ENCODE measurements at regions not wholly inside any gene's neighbourhood (a gene's known extent, or its start where the extent isn't known, plus 50 kb on each side); places are given as distances from the start of the nearest gene placed in this dataset.

DNA sequence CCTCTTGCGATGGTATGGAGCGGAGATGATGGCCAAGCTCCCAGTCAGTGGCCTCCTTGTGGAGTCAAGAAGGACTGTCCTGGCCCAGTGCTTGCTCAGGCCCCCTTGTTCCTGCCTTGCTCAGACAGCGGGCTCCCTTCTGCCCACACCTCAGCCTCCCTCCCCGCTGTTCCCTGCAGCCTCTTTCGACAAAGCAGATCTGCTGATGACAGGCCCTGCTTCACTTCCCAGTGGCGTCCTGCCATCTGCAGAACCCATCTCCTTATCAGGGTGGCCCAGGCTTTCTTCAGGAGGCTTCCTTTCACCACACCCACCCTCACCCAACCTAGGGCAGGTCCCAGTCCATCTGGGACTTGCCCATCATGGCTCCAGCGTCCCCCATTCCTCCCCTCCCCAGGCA is 80.0 kb downstream of the CLDN34 start:
- DNase-seq (ENCODE audit: low spot score) (no peak), ATAC-seq (no peak), FAIRE-seq (no peak)
- Histone ChIP-seq H3K4me1 (ENCODE audit: insufficient read depth, low read length) (no peaks in the 10 kb centered on the region), H3K79me2 (ENCODE audit: insufficient read depth, low read length) (no peaks in the 10 kb centered on the region), H3K4me2 (ENCODE audit: low read depth, low read length) (no peak overlapping the region), H3K27me3 (ENCODE audit: control insufficient read depth in 1 of 2, insufficient read depth in 2 of 2, low read length in 2 of 2) (no peaks in the 10 kb centered on the region), H3K36me3 (replicated peaks in 1 of 2; ENCODE audit: control insufficient read depth in 1 of 2, insufficient read depth in 2 of 2, low read length in 2 of 2) (no peaks in the 10 kb centered on the region), H3K9ac (ENCODE audit: insufficient read depth, low read depth, low read length) (no peak overlapping the region), H4K20me1 (ENCODE audit: insufficient read depth, low read length) (no peaks in the 10 kb centered on the region), H2AFZ (ENCODE audit: low read length) (no peak overlapping the region), H3K9me3 (ENCODE audit: low read length) (no peaks in the 10 kb centered on the region), H3K4me3 (replicated peaks in 1 of 3; ENCODE audit: insufficient read depth in 1 of 3, low read depth in 2 of 3, low read length in 3 of 3) (no peak overlapping the region), H3K27ac (ENCODE audit: extremely low read length, insufficient read depth, low read length) (no peak overlapping the region)
- in situ Hi-C loops (cut with HindIII; ENCODE audit: extremely low pct_ligation_motif_present, low pct_unique_long_range_greater_than_20kb) = no loop called here
- no TSS peak for BruUV-seq (replicated peaks)
- 95% methylated on average over 4 of the region's 7 CpGs for WGBS (ENCODE audit: low lambda C conversion rate)
- ChIA-PET POLR2A (no interaction called here), CTCF (ENCODE audit: low intra/inter-chr PET ratio, low total read pairs) (no interaction called here)
- TF ChIP-seq, protein P1, sequence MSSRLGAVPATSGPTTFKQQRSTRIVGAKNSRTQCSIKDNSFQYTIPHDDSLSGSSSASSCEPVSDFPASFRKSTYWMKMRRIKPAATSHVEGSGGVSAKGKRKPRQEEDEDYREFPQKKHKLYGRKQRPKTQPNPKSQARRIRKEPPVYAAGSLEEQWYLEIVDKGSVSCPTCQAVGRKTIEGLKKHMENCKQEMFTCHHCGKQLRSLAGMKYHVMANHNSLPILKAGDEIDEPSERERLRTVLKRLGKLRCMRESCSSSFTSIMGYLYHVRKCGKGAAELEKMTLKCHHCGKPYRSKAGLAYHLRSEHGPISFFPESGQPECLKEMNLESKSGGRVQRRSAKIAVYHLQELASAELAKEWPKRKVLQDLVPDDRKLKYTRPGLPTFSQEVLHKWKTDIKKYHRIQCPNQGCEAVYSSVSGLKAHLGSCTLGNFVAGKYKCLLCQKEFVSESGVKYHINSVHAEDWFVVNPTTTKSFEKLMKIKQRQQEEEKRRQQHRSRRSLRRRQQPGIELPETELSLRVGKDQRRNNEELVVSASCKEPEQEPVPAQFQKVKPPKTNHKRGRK (CRISPR knock-in tag; IDR thresholded peaks at IDR 0.05) = no peak
- TF ChIP-seq, protein P2, sequence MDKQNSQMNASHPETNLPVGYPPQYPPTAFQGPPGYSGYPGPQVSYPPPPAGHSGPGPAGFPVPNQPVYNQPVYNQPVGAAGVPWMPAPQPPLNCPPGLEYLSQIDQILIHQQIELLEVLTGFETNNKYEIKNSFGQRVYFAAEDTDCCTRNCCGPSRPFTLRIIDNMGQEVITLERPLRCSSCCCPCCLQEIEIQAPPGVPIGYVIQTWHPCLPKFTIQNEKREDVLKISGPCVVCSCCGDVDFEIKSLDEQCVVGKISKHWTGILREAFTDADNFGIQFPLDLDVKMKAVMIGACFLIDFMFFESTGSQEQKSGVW (CRISPR knock-in tag; IDR thresholded peaks at IDR 0.05; ENCODE audit: borderline replicate concordance) = no peak
- TF ChIP-seq, protein P3, sequence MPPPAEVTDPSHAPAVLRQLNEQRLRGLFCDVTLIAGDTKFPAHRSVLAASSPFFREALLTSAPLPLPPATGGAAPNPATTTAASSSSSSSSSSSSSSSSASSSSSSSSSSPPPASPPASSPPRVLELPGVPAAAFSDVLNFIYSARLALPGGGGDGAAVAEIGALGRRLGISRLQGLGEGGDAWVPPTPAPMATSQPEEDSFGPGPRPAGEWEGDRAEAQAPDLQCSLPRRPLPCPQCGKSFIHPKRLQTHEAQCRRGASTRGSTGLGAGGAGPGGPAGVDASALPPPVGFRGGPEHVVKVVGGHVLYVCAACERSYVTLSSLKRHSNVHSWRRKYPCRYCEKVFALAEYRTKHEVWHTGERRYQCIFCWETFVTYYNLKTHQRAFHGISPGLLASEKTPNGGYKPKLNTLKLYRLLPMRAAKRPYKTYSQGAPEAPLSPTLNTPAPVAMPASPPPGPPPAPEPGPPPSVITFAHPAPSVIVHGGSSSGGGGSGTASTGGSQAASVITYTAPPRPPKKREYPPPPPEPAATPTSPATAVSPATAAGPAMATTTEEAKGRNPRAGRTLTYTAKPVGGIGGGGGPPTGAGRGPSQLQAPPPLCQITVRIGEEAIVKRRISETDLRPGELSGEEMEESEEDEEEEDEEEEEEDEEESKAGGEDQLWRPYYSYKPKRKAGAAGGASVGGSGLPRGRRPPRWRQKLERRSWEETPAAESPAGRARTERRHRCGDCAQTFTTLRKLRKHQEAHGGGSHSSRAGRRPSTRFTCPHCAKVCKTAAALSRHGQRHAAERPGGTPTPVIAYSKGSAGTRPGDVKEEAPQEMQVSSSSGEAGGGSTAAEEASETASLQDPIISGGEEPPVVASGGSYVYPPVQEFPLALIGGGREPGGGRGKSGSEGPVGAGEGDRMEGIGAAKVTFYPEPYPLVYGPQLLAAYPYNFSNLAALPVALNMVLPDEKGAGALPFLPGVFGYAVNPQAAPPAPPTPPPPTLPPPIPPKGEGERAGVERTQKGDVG (CRISPR knock-in tag; IDR thresholded peaks at IDR 0.05; ENCODE audit: borderline replicate concordance) = no peak
- TF ChIP-seq RARA (CRISPR knock-in tag; IDR thresholded peaks at IDR 0.05) (no peak), ZSCAN25 (CRISPR knock-in tag; IDR thresholded peaks at IDR 0.05) (no peak)
- intact Hi-C loops (cut with micrococcal nuclease; ENCODE audit: unreplicated experiment) = no loop called here
